ENCODE measurements at regions not wholly inside any gene's neighbourhood (a gene's known extent, or its start where the extent isn't known, plus 50 kb on each side); places are given as distances from the start of the nearest gene placed in this dataset.

- TF ChIP-seq CTCF (IDR thresholded peaks at IDR 0.05) (no peak), POLR2A (IDR thresholded peaks at IDR 0.05) (no peak)
Observed at GRCh38 chrX:1815456-1816175, 200.8 kb downstream of the ASMT start.

Measured in Peyer's patch (tissue), 4 donors.